ENCODE measurements at regions not wholly inside any gene's neighbourhood (a gene's known extent, or its start where the extent isn't known, plus 50 kb on each side); places are given as distances from the start of the nearest gene placed in this dataset.

DNA sequence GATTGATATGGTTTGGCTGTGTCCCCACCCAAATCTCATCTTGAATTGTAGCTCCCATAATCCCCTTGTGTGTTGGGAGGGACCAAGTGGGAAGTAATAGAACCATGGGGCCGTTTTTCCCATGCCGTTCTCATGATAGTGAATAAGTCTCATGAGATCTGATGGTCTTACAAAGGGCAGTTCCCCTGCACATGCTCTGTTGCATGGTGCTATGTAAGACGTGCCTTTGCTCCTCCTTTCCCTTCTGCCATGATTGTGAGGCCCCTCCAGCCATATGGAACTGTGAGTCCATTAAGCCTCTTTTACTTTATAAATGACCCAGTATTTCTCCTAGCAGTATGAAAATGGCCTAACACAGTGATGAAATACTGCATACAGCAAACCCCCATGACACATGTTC lies 84.8 kb upstream of the SELENOP start:
- DNase-seq (ENCODE audit: low read depth), result no peak
- TF ChIP-seq, protein P1, sequence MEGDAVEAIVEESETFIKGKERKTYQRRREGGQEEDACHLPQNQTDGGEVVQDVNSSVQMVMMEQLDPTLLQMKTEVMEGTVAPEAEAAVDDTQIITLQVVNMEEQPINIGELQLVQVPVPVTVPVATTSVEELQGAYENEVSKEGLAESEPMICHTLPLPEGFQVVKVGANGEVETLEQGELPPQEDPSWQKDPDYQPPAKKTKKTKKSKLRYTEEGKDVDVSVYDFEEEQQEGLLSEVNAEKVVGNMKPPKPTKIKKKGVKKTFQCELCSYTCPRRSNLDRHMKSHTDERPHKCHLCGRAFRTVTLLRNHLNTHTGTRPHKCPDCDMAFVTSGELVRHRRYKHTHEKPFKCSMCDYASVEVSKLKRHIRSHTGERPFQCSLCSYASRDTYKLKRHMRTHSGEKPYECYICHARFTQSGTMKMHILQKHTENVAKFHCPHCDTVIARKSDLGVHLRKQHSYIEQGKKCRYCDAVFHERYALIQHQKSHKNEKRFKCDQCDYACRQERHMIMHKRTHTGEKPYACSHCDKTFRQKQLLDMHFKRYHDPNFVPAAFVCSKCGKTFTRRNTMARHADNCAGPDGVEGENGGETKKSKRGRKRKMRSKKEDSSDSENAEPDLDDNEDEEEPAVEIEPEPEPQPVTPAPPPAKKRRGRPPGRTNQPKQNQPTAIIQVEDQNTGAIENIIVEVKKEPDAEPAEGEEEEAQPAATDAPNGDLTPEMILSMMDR (IDR thresholded peaks at IDR 0.05; ENCODE audit: insufficient read depth, low read depth, low read length), result no peak
- H3K4me3 ChIP-seq (ENCODE audit: low read depth, low read length), result no peak overlapping the region

DNA sequence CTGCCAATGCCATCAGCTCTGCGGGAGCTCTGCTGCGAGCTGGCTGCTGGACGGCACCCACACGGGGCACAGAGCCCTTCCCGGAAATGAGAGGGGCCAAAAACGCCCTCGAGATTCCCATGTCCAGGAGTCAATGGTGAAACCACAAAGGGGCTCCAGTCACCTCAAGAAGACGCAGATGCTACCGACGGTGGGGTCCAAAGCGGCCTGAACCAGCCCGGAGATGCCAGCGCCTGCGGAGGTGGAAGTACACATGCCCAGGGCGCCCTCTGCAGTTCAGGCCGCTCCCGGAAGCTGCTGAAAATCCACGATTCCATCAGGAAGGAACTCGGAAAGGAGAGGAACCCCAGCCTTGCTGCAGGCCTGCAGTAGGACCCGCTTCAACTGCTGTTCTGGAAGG lies 82.4 kb upstream of the SELENOP start:
- H3K4me3 ChIP-seq (ENCODE audit: low read depth, low read length), result no peak overlapping the region
- TF ChIP-seq, protein P1 (IDR thresholded peaks at IDR 0.05; ENCODE audit: insufficient read depth, low read depth, low read length), result peak; percentile 23
- no peak for DNase-seq (ENCODE audit: low read depth)

DNA sequence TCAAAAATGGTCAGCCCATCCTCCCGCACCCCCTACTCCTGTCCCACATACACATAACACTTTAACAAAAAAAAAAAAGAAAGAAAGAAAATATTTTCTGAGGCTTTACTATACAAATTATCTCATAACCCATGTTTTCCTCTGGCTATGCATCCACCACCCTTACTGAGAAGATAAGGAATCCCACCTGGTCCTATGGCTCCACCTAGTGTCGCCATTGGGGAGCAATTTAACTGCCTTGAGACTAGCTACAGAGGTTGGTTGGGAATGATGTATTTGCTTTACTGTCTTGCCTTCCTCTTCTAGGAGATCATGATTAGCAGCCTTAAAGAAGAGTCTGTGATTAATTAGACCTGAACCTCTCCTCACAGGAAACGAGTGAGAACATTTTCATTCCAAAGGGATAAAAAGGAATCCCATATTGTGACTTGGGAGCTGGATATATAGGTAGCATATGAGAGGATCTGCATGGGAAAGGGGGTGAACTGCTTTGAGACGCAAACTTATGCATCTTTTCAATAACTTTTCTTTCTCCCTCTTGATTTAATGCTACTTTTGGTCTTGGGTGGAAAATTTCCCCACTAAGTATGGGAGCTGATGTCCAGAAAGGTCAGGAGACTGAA lies 77.7 kb upstream of the SELENOP start:
- TF ChIP-seq, protein P1 (IDR thresholded peaks at IDR 0.05; ENCODE audit: insufficient read depth, low read depth, low read length), result peak; percentile 91
- no peak overlapping the region for H3K4me3 ChIP-seq (ENCODE audit: low read depth, low read length)
- DNase-seq (ENCODE audit: low read depth), result peak; percentile 76

DNA sequence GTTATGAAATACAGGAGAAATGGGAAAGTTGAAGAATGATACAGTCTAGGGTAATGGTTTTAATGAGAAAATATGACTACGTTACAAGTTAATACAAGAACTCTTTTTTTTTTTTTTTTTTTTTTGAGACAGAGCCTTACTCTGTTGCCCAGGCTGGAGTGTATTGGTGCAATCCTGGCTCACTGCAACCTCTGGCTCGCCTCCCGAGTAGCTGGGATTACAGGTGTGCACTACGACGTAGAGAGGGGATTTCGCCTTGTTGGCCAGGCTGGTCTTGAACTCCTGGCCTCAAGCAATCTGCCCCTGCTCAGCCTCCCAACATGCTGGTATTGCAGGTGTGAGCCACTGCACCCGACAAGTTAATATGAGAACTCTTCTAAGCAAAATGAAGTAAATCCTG lies 77.1 kb upstream of the SELENOP start:
- DNase-seq (ENCODE audit: low read depth), result no peak
- H3K4me3 ChIP-seq (ENCODE audit: low read depth, low read length), result no peak overlapping the region
- TF ChIP-seq, protein P1 (IDR thresholded peaks at IDR 0.05; ENCODE audit: insufficient read depth, low read depth, low read length), result no peak

DNA sequence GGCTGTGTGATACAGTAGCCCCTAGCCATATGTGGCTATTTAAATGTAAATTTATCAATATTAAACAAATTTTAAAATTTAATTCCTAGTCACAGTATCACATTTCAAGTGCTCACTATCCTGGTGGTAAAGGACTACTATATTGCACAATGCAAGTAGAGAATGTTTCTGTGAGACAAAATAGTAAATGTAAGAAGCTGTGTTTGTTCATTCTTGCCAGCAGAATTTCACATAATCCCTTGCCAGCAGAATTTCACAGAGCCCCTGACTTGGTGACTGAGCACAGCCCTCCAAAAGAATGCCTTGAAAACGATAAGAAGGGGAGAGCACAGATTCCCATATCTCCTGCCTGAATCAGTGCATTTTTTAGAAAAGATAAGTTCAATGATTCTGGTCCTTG lies 75.9 kb upstream of the SELENOP start:
- peak; percentile 13 for DNase-seq (ENCODE audit: low read depth)
- TF ChIP-seq, protein P1 (IDR thresholded peaks at IDR 0.05; ENCODE audit: insufficient read depth, low read depth, low read length), result no peak
- H3K4me3 ChIP-seq (ENCODE audit: low read depth, low read length), result no peak overlapping the region

DNA sequence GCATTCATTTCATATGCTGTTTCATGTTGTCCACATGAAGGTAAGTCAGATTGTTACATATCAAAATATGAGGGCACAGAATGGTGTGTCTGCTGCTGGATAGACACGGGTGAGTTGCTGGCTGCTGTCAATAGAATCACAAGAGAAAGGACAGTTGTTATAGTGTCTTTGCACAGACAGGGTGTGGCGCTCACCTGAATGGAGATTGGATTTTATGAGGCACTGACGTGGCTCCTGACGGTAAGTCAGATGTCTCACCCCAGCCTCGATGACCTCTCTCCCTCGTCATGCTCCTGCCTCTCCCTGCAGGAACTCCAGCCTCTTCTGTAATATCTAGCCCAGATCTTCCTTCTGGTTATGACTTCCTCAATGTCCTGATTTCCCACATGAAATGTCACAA lies 75.4 kb upstream of the SELENOP start:
- DNase-seq (ENCODE audit: low read depth), result no peak
- TF ChIP-seq, protein P1 (IDR thresholded peaks at IDR 0.05; ENCODE audit: insufficient read depth, low read depth, low read length), result no peak
- no peak overlapping the region for H3K4me3 ChIP-seq (ENCODE audit: low read depth, low read length)

DNA sequence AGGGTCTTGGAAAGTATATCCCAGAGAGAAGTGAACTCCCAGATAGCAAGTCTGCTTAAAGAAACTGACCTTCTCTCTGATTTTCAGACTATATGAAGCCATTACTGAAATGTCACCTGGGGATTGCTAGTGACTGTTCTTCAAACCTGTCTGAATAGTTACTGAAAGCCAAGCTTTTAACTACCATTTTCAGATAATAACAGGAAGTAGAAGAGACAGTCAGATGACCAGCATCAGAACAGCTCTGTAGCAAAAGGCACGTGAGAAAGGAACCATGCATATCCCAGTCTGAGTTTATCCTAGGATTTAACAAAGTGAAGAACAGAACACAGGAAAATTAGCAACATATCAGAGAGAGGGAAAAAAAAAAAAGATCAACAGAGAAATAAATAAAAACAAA lies 74.9 kb upstream of the SELENOP start:
- no peak for DNase-seq (ENCODE audit: low read depth)
- TF ChIP-seq, protein P1 (IDR thresholded peaks at IDR 0.05; ENCODE audit: insufficient read depth, low read depth, low read length), result no peak
- no peak overlapping the region for H3K4me3 ChIP-seq (ENCODE audit: low read depth, low read length)
